ENCODE measurements at regions not wholly inside any gene's neighbourhood (a gene's known extent, or its start where the extent isn't known, plus 50 kb on each side); places are given as distances from the start of the nearest gene placed in this dataset.

DNA sequence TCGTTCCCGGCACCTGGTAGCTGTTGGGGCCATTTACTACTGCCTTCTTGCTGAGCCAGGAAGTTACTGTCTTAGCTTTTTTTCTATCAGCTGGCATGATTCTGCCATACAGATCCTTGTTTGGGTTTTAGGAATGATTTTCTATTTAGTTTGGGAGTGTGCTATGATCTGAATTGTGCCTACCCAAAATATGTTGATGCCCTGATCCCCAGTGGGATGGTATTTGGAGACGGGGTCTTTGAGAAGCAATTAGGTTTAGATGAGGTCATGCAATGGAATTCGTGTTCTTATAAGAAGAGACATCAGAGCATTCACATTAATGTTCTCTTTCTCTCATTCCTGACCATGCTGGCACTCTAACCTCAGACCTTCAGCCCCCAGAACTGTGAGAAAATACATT lies 59.4 kb upstream of the HS3ST2 start:
- Histone ChIP-seq H3K9me3 (replicated peaks in 1 of 2; ENCODE audit: control insufficient read depth in 1 of 2, insufficient read depth in 1 of 2, low read length in 2 of 2) (no peaks in the 10 kb centered on the region), H3K27ac (ENCODE audit: low read depth in 1 of 2, low read length in 2 of 2) (no peak overlapping the region), H3K4me3 (replicated peaks in 1 of 3; ENCODE audit: low read depth in 2 of 3, low read length in 3 of 3) (no peak overlapping the region), H3K4me2 (replicated peaks; ENCODE audit: extremely low read depth, low read length, poor library complexity, severe bottlenecking) (no peak overlapping the region), H3K9ac (ENCODE audit: insufficient read depth, low read length, poor library complexity, severe bottlenecking) (no peak overlapping the region), H3K36me3 (replicated peaks in 1 of 2; ENCODE audit: control insufficient read depth in 1 of 2, insufficient read depth in 2 of 2, low read length in 2 of 2) (no peaks in the 10 kb centered on the region), H2AFZ (ENCODE audit: insufficient read depth, low read depth, low read length, poor library complexity, severe bottlenecking) (no peak overlapping the region), H3K27me3 (ENCODE audit: control insufficient read depth in 2 of 2, insufficient read depth in 2 of 2, low read length in 2 of 2) (peaks cover 0 to 3% of the 10 kb centered on the region in 2 donors), H3K4me1 (ENCODE audit: control insufficient read depth in 1 of 2, insufficient read depth in 2 of 2, low read length in 2 of 2) (no peaks in the 10 kb centered on the region), H3K79me2 (ENCODE audit: insufficient read depth, low read length) (no peaks in the 10 kb centered on the region), H4K20me1 (ENCODE audit: insufficient read depth, low read length) (no peaks in the 10 kb centered on the region)
- 93% methylated on average over 3 of the region's 4 CpGs for WGBS (ENCODE audit: insufficient coverage)
- DNase-seq: no peak
- TF ChIP-seq, protein P1, sequence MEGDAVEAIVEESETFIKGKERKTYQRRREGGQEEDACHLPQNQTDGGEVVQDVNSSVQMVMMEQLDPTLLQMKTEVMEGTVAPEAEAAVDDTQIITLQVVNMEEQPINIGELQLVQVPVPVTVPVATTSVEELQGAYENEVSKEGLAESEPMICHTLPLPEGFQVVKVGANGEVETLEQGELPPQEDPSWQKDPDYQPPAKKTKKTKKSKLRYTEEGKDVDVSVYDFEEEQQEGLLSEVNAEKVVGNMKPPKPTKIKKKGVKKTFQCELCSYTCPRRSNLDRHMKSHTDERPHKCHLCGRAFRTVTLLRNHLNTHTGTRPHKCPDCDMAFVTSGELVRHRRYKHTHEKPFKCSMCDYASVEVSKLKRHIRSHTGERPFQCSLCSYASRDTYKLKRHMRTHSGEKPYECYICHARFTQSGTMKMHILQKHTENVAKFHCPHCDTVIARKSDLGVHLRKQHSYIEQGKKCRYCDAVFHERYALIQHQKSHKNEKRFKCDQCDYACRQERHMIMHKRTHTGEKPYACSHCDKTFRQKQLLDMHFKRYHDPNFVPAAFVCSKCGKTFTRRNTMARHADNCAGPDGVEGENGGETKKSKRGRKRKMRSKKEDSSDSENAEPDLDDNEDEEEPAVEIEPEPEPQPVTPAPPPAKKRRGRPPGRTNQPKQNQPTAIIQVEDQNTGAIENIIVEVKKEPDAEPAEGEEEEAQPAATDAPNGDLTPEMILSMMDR (IDR thresholded peaks at IDR 0.05): no peak
- Mint-ChIP-seq H3K27ac (no peak overlapping the region), H3K4me3 (no peak overlapping the region), H3K9me3 (peaks cover 0 to 10% (median 3%) of the 10 kb centered on the region in 7 donors), H3K4me1 (no peaks in the 10 kb centered on the region), H3K27me3 (ENCODE audit: low read depth in 3 of 3) (peaks cover 5 to 12% (median 6%) of the 10 kb centered on the region in 3 donors), H3K36me3 (no peaks in the 10 kb centered on the region)
- intact Hi-C loops (cut with micrococcal nuclease): no loop called here

DNA sequence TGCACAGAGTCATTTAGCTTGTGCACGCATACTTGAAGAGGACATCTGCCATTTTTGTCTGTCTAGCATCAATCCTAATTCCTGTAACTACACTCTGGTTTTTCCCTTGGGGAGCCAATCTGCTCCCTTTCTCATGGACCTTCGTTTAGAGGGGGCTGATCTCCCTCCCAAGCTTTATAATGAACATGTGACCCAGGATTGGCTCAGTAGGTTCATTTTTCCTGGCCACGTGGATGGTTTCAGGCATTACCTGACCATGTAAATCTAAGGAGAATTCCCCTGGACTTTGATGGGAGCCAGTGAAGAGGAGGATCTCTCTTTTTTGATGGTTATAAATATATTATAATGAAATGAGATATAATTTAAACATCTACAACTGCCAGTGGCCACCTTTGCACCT lies 56.8 kb upstream of the HS3ST2 start:
- Histone ChIP-seq H3K9ac (ENCODE audit: insufficient read depth, low read length, poor library complexity, severe bottlenecking) (no peak overlapping the region), H3K4me1 (ENCODE audit: control insufficient read depth in 1 of 2, insufficient read depth in 2 of 2, low read length in 2 of 2) (no peaks in the 10 kb centered on the region), H3K4me3 (replicated peaks in 1 of 3; ENCODE audit: low read depth in 2 of 3, low read length in 3 of 3) (no peak overlapping the region), H3K4me2 (replicated peaks; ENCODE audit: extremely low read depth, low read length, poor library complexity, severe bottlenecking) (no peak overlapping the region), H3K36me3 (replicated peaks in 1 of 2; ENCODE audit: control insufficient read depth in 1 of 2, insufficient read depth in 2 of 2, low read length in 2 of 2) (no peaks in the 10 kb centered on the region), H3K27ac (ENCODE audit: low read depth in 1 of 2, low read length in 2 of 2) (no peak overlapping the region), H2AFZ (ENCODE audit: insufficient read depth, low read depth, low read length, poor library complexity, severe bottlenecking) (no peak overlapping the region), H3K79me2 (ENCODE audit: insufficient read depth, low read length) (no peaks in the 10 kb centered on the region), H4K20me1 (ENCODE audit: insufficient read depth, low read length) (no peaks in the 10 kb centered on the region), H3K9me3 (replicated peaks in 1 of 2; ENCODE audit: control insufficient read depth in 1 of 2, insufficient read depth in 1 of 2, low read length in 2 of 2) (no peaks in the 10 kb centered on the region), H3K27me3 (ENCODE audit: control insufficient read depth in 2 of 2, insufficient read depth in 2 of 2, low read length in 2 of 2) (peaks cover 0 to 3% of the 10 kb centered on the region in 2 donors)
- 100% methylated on average over 1 of the region's 3 CpGs for WGBS (ENCODE audit: insufficient coverage)
- intact Hi-C loops (cut with micrococcal nuclease): no loop called here
- H3K4me3 Mint-ChIP-seq: no peak overlapping the region
- peaks cover 6 to 9% (median 9%) of the 10 kb centered on the region in 3 donors for H3K27me3 Mint-ChIP-seq (ENCODE audit: low read depth in 3 of 3)
- TF ChIP-seq, protein P1 (IDR thresholded peaks at IDR 0.05): no peak
- H3K9me3 Mint-ChIP-seq: peaks cover 0 to 3% (median 0%) of the 10 kb centered on the region in 7 donors
- no peaks in the 10 kb centered on the region for H3K4me1 Mint-ChIP-seq
- no peak for DNase-seq
- H3K36me3 Mint-ChIP-seq: no peaks in the 10 kb centered on the region
- no peak overlapping the region for H3K27ac Mint-ChIP-seq

All from CD14-positive monocyte (primary cell).